H9 (cell line): ENCODE measurements at regions not wholly inside any gene's neighbourhood (a gene's known extent, or its start where the extent isn't known, plus 50 kb on each side); places are given as distances from the start of the nearest gene placed in this dataset.

Source experiments
- DNase-seq: peaks from one replicate; pipeline ENCODE4 v3.0.0-alpha.2; 2017
- H2AFZ ChIP-seq: one replicate; pipeline ENCODE4 v1.6.1; 2013; ENCODE audit warnings: mild to moderate bottlenecking, low read length, control low read depth, moderate library complexity
- H2AK5ac ChIP-seq: 2 replicates; pipeline ENCODE4 v1.6.1; 2013; ENCODE audit warnings: low read length, control low read depth, mixed read lengths; ENCODE audit not compliant: insufficient read length
- H2BK120ac ChIP-seq: one replicate; pipeline ENCODE4 v1.6.1; 2013; ENCODE audit warnings: low read depth, mild to moderate bottlenecking, low read length, control low read depth, inconsistent platforms; ENCODE audit not compliant: poor library complexity, severe bottlenecking
- H2BK12ac ChIP-seq: 2 replicates; pipeline ENCODE4 v1.6.1; 2013; ENCODE audit warnings: low read length, control low read depth, mixed read lengths, low read depth; ENCODE audit not compliant: insufficient read length
- H2BK15ac ChIP-seq: 2 replicates; pipeline ENCODE4 v1.6.1; 2013; ENCODE audit warnings: low read depth, low read length, control low read depth
- H2BK20ac ChIP-seq: one replicate; pipeline ENCODE4 v1.6.1; 2013; ENCODE audit warnings: low read depth, mild to moderate bottlenecking, low read length, control low read depth, inconsistent platforms; ENCODE audit not compliant: poor library complexity, severe bottlenecking
- H2BK5ac ChIP-seq: 2 replicates; pipeline ENCODE4 v1.6.1; 2013; ENCODE audit warnings: low read length, control low read depth, mixed read lengths; ENCODE audit not compliant: insufficient read length
- H3K14ac ChIP-seq: 2 replicates; pipeline ENCODE4 v1.6.1; 2013; ENCODE audit warnings: low read length, control low read depth; ENCODE audit not compliant: insufficient read depth
- H3K18ac ChIP-seq: 2 replicates; pipeline ENCODE4 v1.6.1; 2013; ENCODE audit warnings: low read depth, mild to moderate bottlenecking, mixed read lengths, low read length, control low read depth; ENCODE audit not compliant: insufficient read length
- H3K23ac ChIP-seq: 2 replicates; pipeline ENCODE4 v1.6.1; 2013; ENCODE audit warnings: low read length, control low read depth, mixed read lengths, low read depth; ENCODE audit not compliant: insufficient read length
- H3K23me2 ChIP-seq: 2 replicates; pipeline ENCODE4 v1.6.1; 2013; ENCODE audit warnings: low read depth, mild to moderate bottlenecking, mixed read lengths, low read length, control low read depth; ENCODE audit not compliant: insufficient read length, poor library complexity, severe bottlenecking
- H3K27ac ChIP-seq: 2 replicates; pipeline ENCODE4 v1.5.1; 2013; ENCODE audit warnings: low read length, control low read depth, mixed read lengths, low read depth; ENCODE audit not compliant: insufficient read length
- H3K27me3 ChIP-seq: 2 replicates; pipeline ENCODE4 v1.6.1; 2013; ENCODE audit warnings: low read length, control low read depth, inconsistent platforms; ENCODE audit not compliant: insufficient read depth
- H3K4ac ChIP-seq: 2 replicates; pipeline ENCODE4 v1.6.1; 2013; ENCODE audit warnings: low read depth, mild to moderate bottlenecking, control low read depth, inconsistent platforms, low read length, moderate library complexity
- H3K4me1 ChIP-seq: 2 replicates; pipeline ENCODE4 v1.6.1; 2013; ENCODE audit warnings: low read length, control low read depth, inconsistent platforms; ENCODE audit not compliant: insufficient read depth
- H3K4me2 ChIP-seq: 2 replicates; pipeline ENCODE4 v1.6.1; 2013; ENCODE audit warnings: low read length, control low read depth, mixed read lengths; ENCODE audit not compliant: insufficient read length, insufficient read depth
- H3K56ac ChIP-seq: 2 replicates; pipeline ENCODE4 v1.6.1; 2013; ENCODE audit warnings: low read depth, mild to moderate bottlenecking, mixed read lengths, low read length, control low read depth; ENCODE audit not compliant: insufficient read length
- H3K79me1 ChIP-seq: 2 replicates; pipeline ENCODE4 v1.6.1; 2013; ENCODE audit warnings: low read depth, mild to moderate bottlenecking, moderate library complexity, low read length, control low read depth, inconsistent platforms; ENCODE audit not compliant: insufficient read depth, poor library complexity, severe bottlenecking
- H3K79me2 ChIP-seq: 2 replicates; pipeline ENCODE4 v1.6.1; 2013; ENCODE audit warnings: low read length, control low read depth, inconsistent platforms; ENCODE audit not compliant: insufficient read depth
- H3K9ac ChIP-seq: 2 replicates; pipeline ENCODE4 v1.6.1; 2013; ENCODE audit warnings: low read length, control low read depth, mixed read lengths; ENCODE audit not compliant: insufficient read length; ENCODE audit errors: extremely low read depth
- H3K9me3 ChIP-seq: one replicate; pipeline ENCODE4 v1.6.1; 2013; ENCODE audit warnings: low read depth, low read length, inconsistent platforms; ENCODE audit not compliant: control insufficient read depth
- H3T11ph ChIP-seq: one replicate; pipeline ENCODE4 v1.6.1; 2013; ENCODE audit warnings: mild to moderate bottlenecking, low read length, control low read depth, inconsistent platforms
- H4K20me1 ChIP-seq: one replicate; pipeline ENCODE4 v1.6.1; 2013; ENCODE audit not compliant: control insufficient read depth, insufficient read length, insufficient read depth
- H4K5ac ChIP-seq: 2 replicates; pipeline ENCODE4 v1.6.1; 2013; ENCODE audit warnings: low read depth, mild to moderate bottlenecking, mixed read lengths, low read length, control low read depth; ENCODE audit not compliant: insufficient read length
- H4K8ac ChIP-seq: replicated peaks from 2 replicates; pipeline ENCODE4 v1.6.1; 2013; ENCODE audit warnings: low read length, control low read depth, mixed read lengths, low read depth; ENCODE audit not compliant: insufficient read length
- H4K91ac ChIP-seq: 2 replicates; pipeline ENCODE4 v1.6.1; 2013; ENCODE audit warnings: low read depth, mild to moderate bottlenecking, moderate library complexity, mixed read lengths, low read length, control low read depth; ENCODE audit not compliant: insufficient read length
- H3K27ac Mint-ChIP-seq, 3 experiments: 2 replicates in 2 of 3; 3 replicates in 1 of 3; pipeline ENCODE4 v1.8.0; 2020 to 2021; ENCODE audit warnings: mixed read lengths in 3 of 3, mild to moderate bottlenecking in 1 of 3, moderate library complexity in 1 of 3
- H3K27me3 Mint-ChIP-seq: 2 replicates; pipeline ENCODE4 v1.8.0; 2021; ENCODE audit warnings: low read depth, mild to moderate bottlenecking, moderate library complexity, mixed read lengths
- H3K36me3 Mint-ChIP-seq, 3 experiments: 2 replicates in 2 of 3; 3 replicates in 1 of 3; pipeline ENCODE4 v1.8.0; 2020 to 2021; ENCODE audit warnings: low read depth in 3 of 3, mixed read lengths in 3 of 3; ENCODE audit not compliant: insufficient read depth in 1 of 3
- H3K4me1 Mint-ChIP-seq, 2 experiments: 2 replicates each; pipeline ENCODE4 v1.8.0; 2020; ENCODE audit warnings: mixed read lengths in 2 of 2
- H3K4me3 Mint-ChIP-seq, 2 experiments: 2 replicates in 1 of 2; 3 replicates in 1 of 2; pipeline ENCODE4 v1.8.0; 2020 to 2021; ENCODE audit warnings: mild to moderate bottlenecking in 2 of 2, mixed read lengths in 2 of 2, moderate library complexity in 1 of 2
- H3K9me3 Mint-ChIP-seq, 2 experiments: 2 replicates in 1 of 2; 3 replicates in 1 of 2; pipeline ENCODE4 v1.8.0; 2020; ENCODE audit warnings: mild to moderate bottlenecking in 2 of 2, mixed read lengths in 2 of 2, moderate library complexity in 1 of 2
- CTCF ChIP-seq: fragments of 200-600 bp; sonication (generic); conservative IDR thresholded peaks from 3 replicates; pipeline ENCODE4 v1.8.0; 2021; ENCODE audit warnings: antibody characterized with exemption, mild to moderate bottlenecking
- WGBS: extraction: QIAGEN DNeasy Blood & Tissue Kit; methylation state at CpG from one replicate; pipeline ENCODE4 v1.1.7; 2013; ENCODE audit warnings: missing lambda C conversion rate, low lambda C conversion rate, mixed read lengths; ENCODE audit not compliant: insufficient read length; ENCODE audit errors: extremely low coverage; 5-methylcytosine and 5-hydroxymethylcytosine counted together

DNA sequence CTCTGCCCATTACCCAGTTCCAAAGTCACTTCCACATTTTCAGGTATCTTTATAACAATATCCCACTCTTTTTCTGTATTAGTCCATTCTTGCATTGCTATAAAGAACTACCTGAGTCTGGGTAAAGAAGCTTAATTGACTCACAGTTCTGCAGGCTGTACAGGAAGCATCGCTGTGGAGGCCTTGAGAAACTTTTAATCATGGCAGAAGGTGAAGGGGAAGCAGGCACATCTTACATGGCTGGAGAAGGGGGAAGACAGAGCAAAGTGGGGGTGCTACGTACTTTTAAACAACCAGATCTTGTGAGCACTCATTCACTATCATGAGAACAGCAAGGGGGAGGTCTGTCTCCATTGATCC, 85.4 kb upstream of the MAP4K3 start:
- Histone ChIP-seq H2BK15ac (no peak overlapping the region), H3K9ac (no peak overlapping the region), H3K4me2 (no peak overlapping the region), H4K8ac (no peak overlapping the region), H3K79me2 (no peaks in the 10 kb centered on the region), H3K14ac (no peak overlapping the region), H3T11ph (no peak overlapping the region), H2BK20ac (no peak overlapping the region), H3K23ac (no peak overlapping the region), H2BK5ac (no peak overlapping the region), H3K23me2 (no peaks in the 10 kb centered on the region), H2AK5ac (no peak overlapping the region), H4K20me1 (no peaks in the 10 kb centered on the region), H3K56ac (no peak overlapping the region), H4K5ac (no peak overlapping the region), H4K91ac (no peak overlapping the region), H3K79me1 (no peaks in the 10 kb centered on the region), H3K4ac (no peak overlapping the region), H2AFZ (no peak overlapping the region), H3K9me3 (peaks cover 29% of the 10 kb centered on the region), H3K4me1 (peaks cover 6% of the 10 kb centered on the region; the same call in 1 of the 2 replicates), H3K27me3 (no peaks in the 10 kb centered on the region), H3K18ac (no peak overlapping the region), H3K27ac (no peak overlapping the region), H2BK120ac (no peak overlapping the region), H2BK12ac (no peak overlapping the region)
- no peak for DNase-seq
- Mint-ChIP-seq H3K9me3 (peaks cover 23 to 42% of the 10 kb centered on the region in 2 experiments), H3K27me3 (no peaks in the 10 kb centered on the region), H3K4me1 (peaks cover 13 to 18% of the 10 kb centered on the region in 2 experiments), H3K4me3 (no peak overlapping the region), H3K36me3 (peaks cover 31 to 49% (median 34%) of the 10 kb centered on the region in 3 experiments), H3K27ac (no peak overlapping the region)
- no peak for TF ChIP-seq CTCF
- WGBS: no CpG with 5 or more reads among the region's 2 CpGs
